ENCODE measurements at regions not wholly inside any gene's neighbourhood (a gene's known extent, or its start where the extent isn't known, plus 50 kb on each side); places are given as distances from the start of the nearest gene placed in this dataset.

DNA sequence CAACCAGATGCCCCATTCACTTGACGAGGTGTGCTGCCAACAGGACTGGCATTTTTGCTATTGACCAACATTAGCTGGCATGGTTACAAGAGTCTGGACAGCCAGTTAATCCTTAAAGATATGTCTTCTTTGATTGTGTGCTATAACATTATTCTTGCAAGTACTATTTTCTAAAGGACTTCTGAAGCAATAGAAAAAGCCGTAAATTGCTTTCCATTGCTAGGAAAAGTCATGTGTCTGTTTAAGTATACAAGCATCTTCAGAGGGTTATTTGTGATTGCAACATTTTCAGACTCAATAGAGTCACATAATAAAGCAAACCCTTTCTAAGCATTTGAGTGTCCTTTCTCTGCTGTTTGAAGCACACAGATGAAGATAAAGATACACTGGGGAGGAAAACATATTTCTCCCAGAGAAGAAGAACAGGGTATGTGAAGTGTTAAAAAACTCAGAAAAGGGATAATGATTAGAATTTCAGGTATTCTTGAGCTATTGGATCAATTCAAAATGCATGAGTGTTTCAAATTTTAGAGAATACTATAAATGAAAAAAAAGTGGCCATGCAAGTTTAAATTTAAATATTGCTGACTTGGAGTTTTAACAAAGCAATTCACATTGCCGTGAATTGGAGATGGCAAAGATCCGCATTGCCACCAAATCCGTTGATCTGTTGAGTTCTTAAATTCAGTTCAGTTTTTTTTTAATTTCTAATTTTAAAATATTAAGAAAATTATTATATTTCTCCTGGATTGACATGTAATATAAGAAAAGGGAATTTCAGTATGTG is 191.7 kb upstream of the MAP3K7 start:
- 78 to 91% (median 89%) methylated on average over 5 of the region's 5 CpGs for WGBS, 4 donors
- intact Hi-C loops (cut with DNase I), result no loop called here
- DNase-seq, result no peak

DNA sequence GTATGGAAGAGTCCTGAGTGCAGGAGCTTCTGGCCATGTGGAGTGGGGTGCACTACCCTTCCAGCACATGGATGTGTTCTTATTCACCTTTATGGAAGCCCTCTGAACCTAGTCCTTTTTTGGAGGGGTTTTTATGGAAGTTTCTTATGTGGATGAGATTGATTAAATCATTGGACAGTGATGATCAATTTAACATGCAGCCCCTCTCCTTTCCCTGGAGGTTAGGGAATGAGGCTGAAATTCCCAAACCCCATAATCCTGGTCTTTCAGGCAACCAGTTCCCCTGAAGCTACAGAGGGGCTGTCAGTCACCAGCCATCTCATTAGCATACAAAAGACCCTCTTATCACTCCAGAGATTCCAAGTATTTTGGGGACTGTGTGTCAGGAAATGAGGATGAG is 183.9 kb upstream of the MAP3K7 start:
- no peak overlapping the region for H3K4me3 ChIP-seq
- DNase-seq (no peak), ATAC-seq (no peak)
- H3K36me3 ChIP-seq, result no peaks in the 10 kb centered on the region
- intact Hi-C loops (cut with DNase I), result no loop called here
- no peaks in the 10 kb centered on the region for H3K9me3 ChIP-seq
- H3K4me1 ChIP-seq, result no peaks in the 10 kb centered on the region
- H3K27me3 ChIP-seq, result no peaks in the 10 kb centered on the region
- H3K27ac ChIP-seq, result no peak overlapping the region
- TF ChIP-seq POLR2A (IDR thresholded peaks at IDR 0.05), result no peak
- TF ChIP-seq, protein P1, sequence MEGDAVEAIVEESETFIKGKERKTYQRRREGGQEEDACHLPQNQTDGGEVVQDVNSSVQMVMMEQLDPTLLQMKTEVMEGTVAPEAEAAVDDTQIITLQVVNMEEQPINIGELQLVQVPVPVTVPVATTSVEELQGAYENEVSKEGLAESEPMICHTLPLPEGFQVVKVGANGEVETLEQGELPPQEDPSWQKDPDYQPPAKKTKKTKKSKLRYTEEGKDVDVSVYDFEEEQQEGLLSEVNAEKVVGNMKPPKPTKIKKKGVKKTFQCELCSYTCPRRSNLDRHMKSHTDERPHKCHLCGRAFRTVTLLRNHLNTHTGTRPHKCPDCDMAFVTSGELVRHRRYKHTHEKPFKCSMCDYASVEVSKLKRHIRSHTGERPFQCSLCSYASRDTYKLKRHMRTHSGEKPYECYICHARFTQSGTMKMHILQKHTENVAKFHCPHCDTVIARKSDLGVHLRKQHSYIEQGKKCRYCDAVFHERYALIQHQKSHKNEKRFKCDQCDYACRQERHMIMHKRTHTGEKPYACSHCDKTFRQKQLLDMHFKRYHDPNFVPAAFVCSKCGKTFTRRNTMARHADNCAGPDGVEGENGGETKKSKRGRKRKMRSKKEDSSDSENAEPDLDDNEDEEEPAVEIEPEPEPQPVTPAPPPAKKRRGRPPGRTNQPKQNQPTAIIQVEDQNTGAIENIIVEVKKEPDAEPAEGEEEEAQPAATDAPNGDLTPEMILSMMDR (IDR thresholded peaks at IDR 0.05), result no peak

More for the DNA sequence above, 191.7 kb upstream of the MAP3K7 start:
- TF ChIP-seq, protein P1 (IDR thresholded peaks at IDR 0.05), result no peak
- TF ChIP-seq POLR2A (IDR thresholded peaks at IDR 0.05), result no peak
- Histone ChIP-seq H3K36me3 (no peaks in the 10 kb centered on the region), H3K9me3 (no peaks in the 10 kb centered on the region), H3K27me3 (no peaks in the 10 kb centered on the region), H3K4me1 (no peaks in the 10 kb centered on the region), H3K4me3 (no peak overlapping the region), H3K27ac (no peak overlapping the region)
- no peak for ATAC-seq

DNA sequence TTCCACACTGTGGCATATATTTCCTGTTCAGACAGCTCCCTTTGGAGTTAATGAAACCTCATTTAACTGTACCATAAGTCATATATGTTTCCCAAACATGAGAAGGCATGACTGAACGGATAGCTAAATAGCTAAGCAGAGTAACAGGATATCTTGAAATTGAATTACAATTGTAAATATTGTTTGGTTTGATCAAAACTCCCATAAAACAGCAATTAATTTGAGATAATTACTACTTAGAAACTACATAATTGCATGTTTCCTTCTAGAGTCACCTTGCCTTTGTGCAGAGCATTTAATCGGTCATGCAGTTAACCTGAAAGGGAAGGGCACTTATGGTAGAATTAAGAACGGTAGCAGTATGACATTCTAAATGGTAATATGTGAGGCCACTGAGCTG is 179.0 kb upstream of the MAP3K7 start:
- ATAC-seq, result no peak
- H3K4me3 ChIP-seq, result no peak overlapping the region
- intact Hi-C loops (cut with DNase I), result no loop called here
- no peaks in the 10 kb centered on the region for H3K4me1 ChIP-seq
- no peaks in the 10 kb centered on the region for H3K36me3 ChIP-seq
- H3K27me3 ChIP-seq, result no peaks in the 10 kb centered on the region
- DNase-seq, result no peak
- no peaks in the 10 kb centered on the region for H3K9me3 ChIP-seq
- H3K27ac ChIP-seq, result no peak overlapping the region
- WGBS, 4 donors, result 81 to 89% (median 87%) methylated on average over 3 of the region's 3 CpGs
- TF ChIP-seq, protein P1 (IDR thresholded peaks at IDR 0.05), result no peak
- no peak for TF ChIP-seq POLR2A (IDR thresholded peaks at IDR 0.05)

DNA sequence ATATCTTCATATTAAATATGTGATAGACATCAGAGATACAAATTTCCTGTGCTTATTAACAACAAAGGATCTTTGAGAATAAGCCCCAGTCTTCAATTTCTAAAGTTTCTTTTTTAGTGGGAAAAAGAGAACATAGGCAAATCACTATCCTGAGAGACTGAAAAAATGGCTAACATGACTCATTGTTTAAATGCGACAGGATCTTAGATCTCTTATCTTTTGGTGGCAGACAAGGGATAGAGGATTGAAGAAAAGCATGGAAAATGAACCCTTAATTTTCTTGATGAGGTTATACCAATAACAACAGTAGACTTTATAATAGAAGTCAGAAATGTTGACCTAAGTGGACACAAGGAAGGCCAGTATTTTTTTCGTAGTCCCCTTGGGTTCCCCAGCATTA is 178.6 kb upstream of the MAP3K7 start:
- ATAC-seq (no peak), DNase-seq (no peak)
- Histone ChIP-seq H3K36me3 (no peaks in the 10 kb centered on the region), H3K9me3 (no peaks in the 10 kb centered on the region), H3K27me3 (no peaks in the 10 kb centered on the region), H3K4me1 (no peaks in the 10 kb centered on the region), H3K27ac (no peak overlapping the region), H3K4me3 (no peak overlapping the region)
- TF ChIP-seq POLR2A (IDR thresholded peaks at IDR 0.05), result no peak
- TF ChIP-seq, protein P1 (IDR thresholded peaks at IDR 0.05), result no peak
- intact Hi-C loops (cut with DNase I), result no loop called here
- 71 to 85% (median 78%) methylated on average over 2 of the region's 2 CpGs for WGBS, 4 donors
